ENCODE measurements at regions not wholly inside any gene's neighbourhood (a gene's known extent, or its start where the extent isn't known, plus 50 kb on each side); places are given as distances from the start of the nearest gene placed in this dataset.
A peak's percentile ranks its signal among the peaks of the same experiment; 100 is the strongest.

GRCh38 chr6:30824698-30825097 is 59.6 kb upstream of the DDR1 start:
- no peaks in the 10 kb centered on the region for H3K27me3 ChIP-seq (ENCODE audit: control insufficient read depth in 2 of 2, insufficient read depth in 2 of 2, low read length in 2 of 2)
- H3K4me2 ChIP-seq (replicated peaks; ENCODE audit: extremely low read depth, low read length, poor library complexity, severe bottlenecking), result peak overlapping the region; percentile 14
- peaks cover 9% of the 10 kb centered on the region for H3K79me2 ChIP-seq (ENCODE audit: insufficient read depth, low read length)
- H3K4me3 Mint-ChIP-seq, result no peak overlapping the region
- intact Hi-C loops (cut with micrococcal nuclease), result loop anchor here (5.0 kb wide), 3 partner anchors 37 to 263 kb away; no protein-coding TSS in a partner anchor
- no peaks in the 10 kb centered on the region for H3K36me3 Mint-ChIP-seq
- peak overlapping the region in 1 of 2 donors; percentile 20 for H3K27ac ChIP-seq (ENCODE audit: low read depth in 1 of 2, low read length in 2 of 2)
- H3K27me3 Mint-ChIP-seq (ENCODE audit: low read depth in 3 of 3), result peaks cover 0 to 2% (median 1%) of the 10 kb centered on the region in 3 donors
- peaks cover 62 to 74% of the 10 kb centered on the region in 2 donors for H3K4me1 ChIP-seq (ENCODE audit: control insufficient read depth in 1 of 2, insufficient read depth in 2 of 2, low read length in 2 of 2)
- no peak overlapping the region for H2AFZ ChIP-seq (ENCODE audit: insufficient read depth, low read depth, low read length, poor library complexity, severe bottlenecking)
- TF ChIP-seq CTCF (IDR thresholded peaks at IDR 0.05), result no peak
- DNase-seq, result no peak
- H3K36me3 ChIP-seq (replicated peaks in 1 of 2; ENCODE audit: control insufficient read depth in 1 of 2, insufficient read depth in 2 of 2, low read length in 2 of 2), result no peaks in the 10 kb centered on the region
- H3K9me3 ChIP-seq (replicated peaks in 1 of 2; ENCODE audit: control insufficient read depth in 1 of 2, insufficient read depth in 1 of 2, low read length in 2 of 2), result no peaks in the 10 kb centered on the region
- H3K9ac ChIP-seq (ENCODE audit: insufficient read depth, low read length, poor library complexity, severe bottlenecking), result no peak overlapping the region
- 89% methylated on average over 5 of the region's 7 CpGs for WGBS (ENCODE audit: insufficient coverage)
- no peak overlapping the region for H3K4me3 ChIP-seq (replicated peaks in 1 of 3; ENCODE audit: low read depth in 2 of 3, low read length in 3 of 3)
- peaks cover 79% of the 10 kb centered on the region for H3K4me1 Mint-ChIP-seq
- peak overlapping the region in 4 of 7 donors; percentile 9 to 83 (median 58) for H3K27ac Mint-ChIP-seq
- peaks cover 0 to 2% (median 0%) of the 10 kb centered on the region in 7 donors for H3K9me3 Mint-ChIP-seq
- no peaks in the 10 kb centered on the region for H4K20me1 ChIP-seq (ENCODE audit: insufficient read depth, low read length)

- no peak overlapping the region for H2AFZ ChIP-seq (ENCODE audit: insufficient read depth, low read depth, low read length, poor library complexity, severe bottlenecking)
- Mint-ChIP-seq H3K9me3 (peaks cover 0 to 2% (median 0%) of the 10 kb centered on the region in 7 donors), H3K36me3 (peaks cover 0 to 3% of the 10 kb centered on the region in 2 donors), H3K27me3 (ENCODE audit: low read depth in 3 of 3) (peaks cover 0 to 3% (median 1%) of the 10 kb centered on the region in 3 donors), H3K4me1 (peaks cover 79% of the 10 kb centered on the region), H3K4me3 (peak overlapping the region in 1 of 2 donors; percentile 66), H3K27ac (peak overlapping the region; percentile 83 to 92 (median 87))
- H3K27me3 ChIP-seq (ENCODE audit: control insufficient read depth in 2 of 2, insufficient read depth in 2 of 2, low read length in 2 of 2), result no peaks in the 10 kb centered on the region
- no peak overlapping the region for H3K9ac ChIP-seq (ENCODE audit: insufficient read depth, low read length, poor library complexity, severe bottlenecking)
- no peaks in the 10 kb centered on the region for H3K79me2 ChIP-seq (ENCODE audit: insufficient read depth, low read length)
- no peaks in the 10 kb centered on the region for H4K20me1 ChIP-seq (ENCODE audit: insufficient read depth, low read length)
- no peak overlapping the region for H3K4me2 ChIP-seq (replicated peaks; ENCODE audit: extremely low read depth, low read length, poor library complexity, severe bottlenecking)
- intact Hi-C loops (cut with micrococcal nuclease), result loop anchor here in 1 of 2 donors (5.0 kb wide), 1 partner anchor 36 kb away; no protein-coding TSS in a partner anchor
- H3K4me1 ChIP-seq (ENCODE audit: control insufficient read depth in 1 of 2, insufficient read depth in 2 of 2, low read length in 2 of 2), result peaks cover 60 to 74% of the 10 kb centered on the region in 2 donors
- no peaks in the 10 kb centered on the region for H3K36me3 ChIP-seq (replicated peaks in 1 of 2; ENCODE audit: control insufficient read depth in 1 of 2, insufficient read depth in 2 of 2, low read length in 2 of 2)
- H3K9me3 ChIP-seq (replicated peaks in 1 of 2; ENCODE audit: control insufficient read depth in 1 of 2, insufficient read depth in 1 of 2, low read length in 2 of 2), result no peaks in the 10 kb centered on the region
- TF ChIP-seq CTCF (IDR thresholded peaks at IDR 0.05), result no peak
- peak overlapping the region; percentile 52 to 65 for H3K27ac ChIP-seq (ENCODE audit: low read depth in 1 of 2, low read length in 2 of 2)
- WGBS (ENCODE audit: insufficient coverage), result 64% methylated on average over 4 of the region's 4 CpGs
- no peak overlapping the region for H3K4me3 ChIP-seq (replicated peaks in 1 of 3; ENCODE audit: low read depth in 2 of 3, low read length in 3 of 3)
- no peak for DNase-seq
These were observed 60.8 kb upstream of the DDR1 start for GRCh38 chr6:30823534-30823865.

Data from CD14-positive monocyte (primary cell).